DND-41 (cell line): ENCODE measurements at regions not wholly inside any gene's neighbourhood (a gene's known extent, or its start where the extent isn't known, plus 50 kb on each side); places are given as distances from the start of the nearest gene placed in this dataset.

Source experiments
- ATAC-seq: fragments of 200-7000 bp; cut with Tn5 transposase; 3 replicates; pipeline ENCODE4 v1.9.1; 2021; ENCODE audit warnings: low read depth; ENCODE audit not compliant: insufficient read depth
- DNase-seq: peaks from one replicate; pipeline ENCODE4 v3.0.0-alpha.2; 2020
- H2AFZ ChIP-seq: 2 replicates; pipeline ENCODE4 v1.6.0; 2012; ENCODE audit warnings: low read depth, low read length
- H3K27ac ChIP-seq: 2 replicates; pipeline ENCODE4 v1.5.1; 2012; ENCODE audit warnings: low read length, inconsistent platforms
- H3K27me3 ChIP-seq: fragments of 200-600 bp; sonication (generic); 2 replicates; pipeline ENCODE4 v1.6.0; 2012; ENCODE audit warnings: low read length, mild to moderate bottlenecking, inconsistent platforms; ENCODE audit not compliant: insufficient read depth, poor library complexity
- H3K36me3 ChIP-seq: 2 replicates; pipeline ENCODE4 v1.5.1; 2012; ENCODE audit warnings: low read length, inconsistent platforms; ENCODE audit not compliant: insufficient read depth
- H3K4me1 ChIP-seq: 2 replicates; pipeline ENCODE4 v1.5.1; 2012; ENCODE audit warnings: mild to moderate bottlenecking, low read length; ENCODE audit not compliant: insufficient read depth
- H3K4me2 ChIP-seq: 2 replicates; pipeline ENCODE4 v1.6.0; 2012; ENCODE audit warnings: mild to moderate bottlenecking, moderate library complexity, low read length, inconsistent platforms; ENCODE audit not compliant: insufficient read depth
- H3K4me3 ChIP-seq, 2 experiments: fragments of 200-600 bp in 1 of 2; shearing (Covaris generic) in 1 of 2; 2 replicates each; pipeline ENCODE4 v1.5.1; 2012 to 2016; ENCODE audit warnings: inconsistent platforms in 2 of 2, low read length in 2 of 2, mild to moderate bottlenecking in 2 of 2, low read depth in 1 of 2, moderate library complexity in 1 of 2
- H3K79me2 ChIP-seq: 2 replicates; pipeline ENCODE4 v1.6.0; 2012; ENCODE audit warnings: low read length, inconsistent platforms; ENCODE audit not compliant: insufficient read depth
- H3K9ac ChIP-seq: 2 replicates; pipeline ENCODE4 v1.6.0; 2012; ENCODE audit warnings: low read depth, mild to moderate bottlenecking, inconsistent platforms, low read length, moderate library complexity
- H3K9me3 ChIP-seq: 2 replicates; pipeline ENCODE4 v1.5.1; 2012; ENCODE audit warnings: low read length, moderate library complexity, mild to moderate bottlenecking, inconsistent platforms; ENCODE audit not compliant: insufficient read depth, severe bottlenecking
- H4K20me1 ChIP-seq: 2 replicates; pipeline ENCODE4 v1.6.0; 2012; ENCODE audit warnings: low read length; ENCODE audit not compliant: insufficient read depth
- CTCF ChIP-seq: IDR thresholded peaks from 2 replicates; pipeline ENCODE4 v1.5.1; 2012; ENCODE audit warnings: borderline replicate concordance, low read length, moderate library complexity, mild to moderate bottlenecking; ENCODE audit not compliant: poor library complexity, severe bottlenecking; ENCODE audit errors: extremely low read depth
- EZH2 ChIP-seq: IDR thresholded peaks from 3 replicates; pipeline ENCODE4 v1.6.1; 2012; ENCODE audit warnings: borderline replicate concordance, low read depth, mild to moderate bottlenecking, moderate library complexity, low read length, inconsistent platforms; ENCODE audit not compliant: severe bottlenecking

GRCh38 chr10:131841661-131842139, 59.1 kb upstream of the PPP2R2D start:
- Histone ChIP-seq H3K9me3 (no peaks in the 10 kb centered on the region), H3K4me1 (no peaks in the 10 kb centered on the region), H2AFZ (no peak overlapping the region), H3K4me3 (no peak overlapping the region), H3K36me3 (no peaks in the 10 kb centered on the region), H3K79me2 (no peaks in the 10 kb centered on the region), H4K20me1 (no peaks in the 10 kb centered on the region), H3K9ac (no peak overlapping the region), H3K27ac (no peak overlapping the region), H3K4me2 (no peak overlapping the region), H3K27me3 (no peaks in the 10 kb centered on the region)
- ATAC-seq (no peak), DNase-seq (no peak)
- no peak for TF ChIP-seq CTCF
- no peak for TF ChIP-seq EZH2

GRCh38 chr10:131842351-131843088, 58.3 kb upstream of the PPP2R2D start:
- Histone ChIP-seq H4K20me1 (no peaks in the 10 kb centered on the region), H3K4me1 (no peaks in the 10 kb centered on the region), H3K27ac (no peak overlapping the region), H3K4me2 (no peak overlapping the region), H3K36me3 (no peaks in the 10 kb centered on the region), H3K9ac (no peak overlapping the region), H3K27me3 (no peaks in the 10 kb centered on the region), H3K4me3 (no peak overlapping the region), H3K79me2 (no peaks in the 10 kb centered on the region), H3K9me3 (no peaks in the 10 kb centered on the region), H2AFZ (no peak overlapping the region)
- ATAC-seq (no peak), DNase-seq (no peak)
- no peak for TF ChIP-seq EZH2
- TF ChIP-seq CTCF = no peak

GRCh38 chr10:131843089-131843595, 57.7 kb upstream of the PPP2R2D start:
- H3K27me3 ChIP-seq = no peaks in the 10 kb centered on the region
- H2AFZ ChIP-seq = no peak overlapping the region
- H4K20me1 ChIP-seq = no peaks in the 10 kb centered on the region
- H3K4me1 ChIP-seq = no peaks in the 10 kb centered on the region
- H3K9me3 ChIP-seq = no peaks in the 10 kb centered on the region
- no peak for TF ChIP-seq EZH2
- TF ChIP-seq CTCF = no peak
- H3K4me3 ChIP-seq = no peak overlapping the region
- no peak overlapping the region for H3K9ac ChIP-seq
- H3K36me3 ChIP-seq = no peaks in the 10 kb centered on the region
- H3K79me2 ChIP-seq = no peaks in the 10 kb centered on the region
- no peak overlapping the region for H3K4me2 ChIP-seq
- DNase-seq (no peak), ATAC-seq (no peak)
- no peak overlapping the region for H3K27ac ChIP-seq
